Neural progenitor cell (in vitro differentiated cells): ENCODE measurements at regions not wholly inside any gene's neighbourhood (a gene's known extent, or its start where the extent isn't known, plus 50 kb on each side); places are given as distances from the start of the nearest gene placed in this dataset.

ENCODE experiments used
- CTCF ChIP-seq: fragments of 200-600 bp; sonication (generic); IDR thresholded peaks from 2 replicates; pipeline ENCODE4 v1.5.1; 2017; ENCODE audit warnings: antibody characterized with exemption, mild to moderate bottlenecking
- EZH2 ChIP-seq: fragments of 200-600 bp; sonication (generic); IDR thresholded peaks from 2 replicates; pipeline ENCODE4 v1.6.1; 2017; ENCODE audit warnings: antibody characterized with exemption, mild to moderate bottlenecking, moderate library complexity
- EZH2phosphoT487 ChIP-seq: fragments of 200-600 bp; sonication (generic); IDR thresholded peaks from 2 replicates; pipeline ENCODE4 v1.6.1; 2017; ENCODE audit warnings: antibody characterized with exemption

- TF ChIP-seq CTCF (no peak), EZH2 (no peak), EZH2phosphoT487 (no peak)
Measured at GRCh38 chr2:43115881-43116280, 110.5 kb downstream of the ZFP36L2 start.
